Activated T-helper 1 cell treated with anti-CD3 and anti-CD28 coated beads, Interleukin-12 subunit alpha, Interleukin-12 subunit beta, Interleukin-2, Interleukin-4 antibody, amounts not matched to agents 30 ng/mL and 10 ng/mL and 1 ng/mL, durations not matched to agents 14 hours and 24 hours and 36 hours (primary cell): ENCODE measurements at regions not wholly inside any gene's neighbourhood (a gene's known extent, or its start where the extent isn't known, plus 50 kb on each side); places are given as distances from the start of the nearest gene placed in this dataset.
"Not testable (repeated sequence)": the region's sequence is repeated elsewhere in the genome, so short reads cannot be mapped to it uniquely, and the experiment has no call there.

Source experiments
- DNase-seq: peaks from one replicate; pipeline ENCODE4 v3.0.0; 2021; ENCODE audit warnings: low spot score
- H3K27ac Mint-ChIP-seq: one replicate; pipeline ENCODE4 v1.8.0; 2021; ENCODE audit warnings: mild to moderate bottlenecking, mixed read lengths
- H3K27me3 Mint-ChIP-seq: one replicate; pipeline ENCODE4 v1.8.0; 2022; ENCODE audit warnings: mild to moderate bottlenecking, moderate library complexity, mixed read lengths; ENCODE audit not compliant: insufficient read depth
- H3K36me3 Mint-ChIP-seq: one replicate; pipeline ENCODE4 v1.8.0; 2021; ENCODE audit warnings: low read depth, mixed read lengths
- H3K4me1 Mint-ChIP-seq: one replicate; pipeline ENCODE4 v1.8.0; 2021; ENCODE audit warnings: low read depth, mixed read lengths
- H3K4me3 Mint-ChIP-seq: one replicate; pipeline ENCODE4 v1.8.0; 2021; ENCODE audit warnings: mild to moderate bottlenecking, moderate library complexity, mixed read lengths
- H3K9me3 Mint-ChIP-seq: one replicate; pipeline ENCODE4 v1.8.0; 2021; ENCODE audit warnings: mixed read lengths
- intact Hi-C: fragments of 100-400 bp; cut with micrococcal nuclease; formaldehyde crosslinking; loops from one replicate; pipeline ENCODE4 v1.15.1; 2024

DNA sequence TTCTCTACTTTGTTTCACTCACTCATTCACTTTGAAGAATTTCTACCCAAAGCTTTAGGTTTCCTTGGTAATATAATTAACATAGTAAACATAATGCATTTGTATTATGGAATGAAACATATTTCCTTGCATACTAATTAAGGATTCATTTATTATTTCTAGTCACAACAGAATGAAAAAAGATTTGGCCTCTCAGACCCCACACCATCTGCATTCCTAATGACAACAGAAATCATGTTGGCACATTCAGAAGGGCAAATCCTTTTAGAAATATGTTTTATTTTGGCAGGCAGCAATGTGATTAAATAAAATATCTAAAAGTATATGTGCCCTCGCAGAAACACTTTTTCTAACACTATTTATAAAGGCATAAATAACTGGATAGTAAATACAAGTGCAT, 163.4 kb downstream of the HTR1B start:
- no peaks in the 10 kb centered on the region for H3K4me1 Mint-ChIP-seq
- intact Hi-C loops = no loop called here
- no peaks in the 10 kb centered on the region for H3K36me3 Mint-ChIP-seq
- no peaks in the 10 kb centered on the region for H3K27me3 Mint-ChIP-seq
- no peak for DNase-seq
- H3K4me3 Mint-ChIP-seq = no peak overlapping the region
- no peak overlapping the region for H3K27ac Mint-ChIP-seq
- peaks cover 7% of the 10 kb centered on the region for H3K9me3 Mint-ChIP-seq

DNA sequence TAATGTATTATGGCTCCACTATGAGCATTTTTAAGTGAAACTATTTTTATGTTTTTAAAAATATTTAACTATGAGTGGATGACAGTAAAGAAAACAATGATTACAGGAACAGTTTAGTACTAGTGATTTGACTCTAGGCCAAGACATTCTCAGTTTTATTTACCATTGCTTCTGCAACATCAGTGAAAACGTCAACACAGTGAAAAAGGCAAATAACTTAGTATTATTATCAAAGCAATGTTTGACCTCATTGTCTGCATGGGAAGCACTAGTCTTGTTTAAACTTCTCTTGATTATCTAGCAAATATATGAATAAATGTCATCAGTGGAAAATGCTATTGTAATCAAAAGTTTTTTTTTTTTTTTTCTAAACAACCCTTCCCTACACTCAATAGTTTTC, 165.0 kb downstream of the HTR1B start:
- no peaks in the 10 kb centered on the region for H3K9me3 Mint-ChIP-seq
- no peaks in the 10 kb centered on the region for H3K27me3 Mint-ChIP-seq
- no peak overlapping the region for H3K27ac Mint-ChIP-seq
- no peaks in the 10 kb centered on the region for H3K4me1 Mint-ChIP-seq
- DNase-seq = no peak
- H3K4me3 Mint-ChIP-seq = no peak overlapping the region
- intact Hi-C loops = no loop called here
- H3K36me3 Mint-ChIP-seq = no peaks in the 10 kb centered on the region

DNA sequence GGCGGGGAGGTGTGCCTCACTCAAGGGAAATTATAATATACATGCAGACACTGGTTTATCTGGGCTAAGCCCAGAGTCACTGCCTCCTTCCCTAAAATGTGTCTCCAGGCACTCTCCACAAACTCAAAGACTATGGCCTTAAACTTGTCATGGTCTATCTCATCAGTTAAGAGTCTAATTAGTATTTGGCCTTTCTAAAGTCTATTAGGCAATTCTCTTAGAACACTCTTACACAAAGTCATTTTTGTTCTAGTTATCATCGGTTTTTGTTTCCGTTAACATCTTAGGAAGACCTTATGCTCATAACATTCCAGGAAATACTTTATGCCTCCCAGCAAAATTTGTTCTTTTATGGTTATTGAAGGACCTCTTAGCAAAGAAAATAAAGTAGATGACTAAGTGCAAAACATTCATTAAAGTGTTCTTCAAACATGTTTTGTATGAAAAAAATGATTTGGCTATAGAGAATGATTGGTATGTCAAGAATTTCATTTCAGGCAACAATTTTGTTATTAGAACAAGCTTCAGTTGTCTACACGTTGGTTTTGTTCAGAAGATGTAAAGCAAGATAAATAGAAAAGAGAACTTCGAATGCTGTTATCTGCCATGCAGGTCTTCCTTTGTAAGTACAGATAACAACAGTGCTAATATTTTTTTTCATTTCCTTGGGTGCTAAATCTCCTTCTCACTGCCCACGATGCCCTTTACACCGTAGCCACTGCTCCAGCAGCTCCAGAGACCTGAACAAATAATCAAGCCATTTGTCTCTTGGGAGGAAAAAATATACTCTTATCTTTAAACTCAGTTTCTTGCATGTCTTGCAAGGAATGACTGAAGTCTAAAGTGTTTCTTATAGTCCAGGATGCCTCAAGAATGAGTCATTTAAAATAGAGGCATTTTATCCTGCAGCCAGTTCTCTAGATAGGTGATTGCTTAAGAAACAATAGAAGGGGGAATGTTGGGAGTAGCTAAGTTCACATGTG, 170.4 kb downstream of the HTR1B start:
- Mint-ChIP-seq H3K4me3 (no peak overlapping the region), H3K4me1 (no peaks in the 10 kb centered on the region), H3K27me3 (no peaks in the 10 kb centered on the region), H3K36me3 (no peaks in the 10 kb centered on the region), H3K27ac (no peak overlapping the region), H3K9me3 (peaks cover 3% of the 10 kb centered on the region)
- DNase-seq = no peak
- intact Hi-C loops = no loop called here

DNA sequence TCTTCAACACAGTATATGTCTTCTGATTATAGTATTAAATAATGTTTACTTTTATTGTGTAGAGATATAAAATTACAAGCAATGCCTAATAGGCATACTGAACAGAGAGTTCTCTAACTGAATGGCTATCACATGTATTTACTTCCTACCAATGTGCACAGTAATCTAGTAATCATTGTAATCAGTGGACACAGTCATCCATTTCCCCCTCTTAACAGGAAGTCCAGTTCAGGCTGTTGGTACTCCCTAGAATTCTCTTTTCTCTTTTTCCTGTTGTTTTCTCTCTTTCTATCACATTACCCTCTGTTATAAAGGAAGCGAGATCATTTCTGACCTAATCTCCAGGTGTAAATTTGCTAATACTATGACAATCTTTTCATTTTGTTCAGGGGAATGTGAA, 172.5 kb downstream of the HTR1B start:
- Mint-ChIP-seq H3K27me3 (no peaks in the 10 kb centered on the region), H3K9me3 (peaks cover 8% of the 10 kb centered on the region), H3K27ac (no peak overlapping the region), H3K4me3 (no peak overlapping the region), H3K36me3 (no peaks in the 10 kb centered on the region), H3K4me1 (no peaks in the 10 kb centered on the region)
- DNase-seq = no peak
- intact Hi-C loops = no loop called here

DNA sequence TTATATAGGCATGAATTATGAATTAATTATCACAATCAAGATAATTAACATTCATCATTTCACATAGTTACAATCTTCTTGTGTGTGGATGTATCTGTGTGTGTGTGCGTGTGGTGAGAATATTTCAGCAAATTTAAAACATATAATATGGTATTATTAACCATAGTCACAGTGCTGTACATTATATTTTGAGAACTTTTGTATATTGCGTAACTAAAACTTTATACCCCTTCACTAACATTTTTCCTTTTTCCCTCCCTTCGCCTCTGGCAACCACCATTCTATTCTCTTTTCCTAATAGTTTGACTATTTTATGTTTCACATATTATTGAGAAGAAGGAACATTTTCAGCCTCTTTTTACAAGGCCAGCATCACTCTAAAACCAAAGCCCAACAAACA, 176.8 kb downstream of the HTR1B start:
- no peak for DNase-seq
- Mint-ChIP-seq H3K4me1 (no peaks in the 10 kb centered on the region), H3K4me3 (no peak overlapping the region), H3K36me3 (no peaks in the 10 kb centered on the region), H3K27ac (no peak overlapping the region), H3K27me3 (no peaks in the 10 kb centered on the region), H3K9me3 (peaks cover 8% of the 10 kb centered on the region)
- intact Hi-C loops = no loop called here

DNA sequence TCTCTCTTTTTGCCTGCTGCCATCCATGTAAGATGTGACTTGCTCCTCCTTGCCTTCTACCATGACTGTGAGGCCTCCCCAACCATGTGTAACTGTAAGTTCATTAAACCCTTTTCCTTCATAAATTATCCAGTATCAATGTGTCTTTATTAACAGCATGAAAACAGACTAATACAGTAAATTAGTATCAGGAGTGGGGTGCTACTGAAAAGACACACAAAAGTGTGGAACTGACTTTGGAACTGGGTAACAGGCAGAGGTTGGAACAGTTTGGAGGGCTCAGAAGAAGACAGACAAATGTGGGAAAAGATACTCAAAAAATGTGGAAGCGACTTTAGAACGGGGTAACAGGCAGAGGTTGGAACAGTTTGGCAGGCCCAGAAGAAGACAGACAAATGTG, 189.4 kb downstream of the HTR1B start:
- no peak for DNase-seq
- no peak overlapping the region for H3K4me3 Mint-ChIP-seq
- H3K27ac Mint-ChIP-seq = no peak overlapping the region
- intact Hi-C loops = no loop called here
- no peaks in the 10 kb centered on the region for H3K36me3 Mint-ChIP-seq
- H3K4me1 Mint-ChIP-seq = no peaks in the 10 kb centered on the region
- peaks cover 10% of the 10 kb centered on the region for H3K9me3 Mint-ChIP-seq
- no peaks in the 10 kb centered on the region for H3K27me3 Mint-ChIP-seq

DNA sequence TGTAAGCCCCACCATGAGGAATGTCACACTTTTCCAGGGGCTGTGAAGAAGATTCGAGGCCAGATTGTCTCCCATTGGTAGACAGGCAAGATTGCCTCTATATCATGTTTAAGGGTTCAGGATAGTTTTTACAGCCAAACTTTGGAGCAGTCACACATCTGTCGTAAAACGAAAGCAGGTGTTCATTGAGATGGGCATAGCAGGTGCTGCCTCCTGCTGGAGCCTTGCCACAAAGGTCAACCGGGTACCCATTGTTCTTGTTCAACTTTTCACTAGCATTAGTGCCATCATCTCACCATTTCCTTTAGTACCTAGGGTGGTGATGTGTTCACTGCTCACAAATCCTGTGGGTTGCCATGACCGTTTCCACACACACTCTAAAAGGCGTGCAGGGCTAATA, 198.3 kb downstream of the HTR1B start:
- Mint-ChIP-seq H3K27ac (no peak overlapping the region), H3K9me3 (peaks cover 3% of the 10 kb centered on the region), H3K4me3 (no peak overlapping the region), H3K36me3 (no peaks in the 10 kb centered on the region), H3K27me3 (no peaks in the 10 kb centered on the region), H3K4me1 (no peaks in the 10 kb centered on the region)
- DNase-seq = no peak
- intact Hi-C loops = no loop called here

DNA sequence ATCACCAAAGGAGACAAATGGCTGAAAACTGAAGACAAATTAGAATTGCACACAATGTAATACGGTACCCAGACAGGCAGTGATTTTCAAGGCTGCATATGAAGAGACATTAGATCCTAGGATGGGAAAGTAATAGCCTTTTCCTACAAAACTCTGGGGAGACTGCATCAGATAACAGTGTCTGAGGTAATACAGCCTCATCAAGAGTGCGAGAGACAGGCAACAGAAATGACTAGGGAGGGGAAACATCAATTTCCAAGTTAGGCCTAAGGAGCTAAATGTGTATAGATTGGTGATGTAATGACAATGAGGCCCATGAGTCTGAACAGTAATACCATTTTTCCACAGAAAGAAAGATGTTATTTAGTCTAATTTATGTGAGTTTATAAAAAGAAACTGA, 200.3 kb downstream of the HTR1B start:
- intact Hi-C loops = no loop called here

DNA sequence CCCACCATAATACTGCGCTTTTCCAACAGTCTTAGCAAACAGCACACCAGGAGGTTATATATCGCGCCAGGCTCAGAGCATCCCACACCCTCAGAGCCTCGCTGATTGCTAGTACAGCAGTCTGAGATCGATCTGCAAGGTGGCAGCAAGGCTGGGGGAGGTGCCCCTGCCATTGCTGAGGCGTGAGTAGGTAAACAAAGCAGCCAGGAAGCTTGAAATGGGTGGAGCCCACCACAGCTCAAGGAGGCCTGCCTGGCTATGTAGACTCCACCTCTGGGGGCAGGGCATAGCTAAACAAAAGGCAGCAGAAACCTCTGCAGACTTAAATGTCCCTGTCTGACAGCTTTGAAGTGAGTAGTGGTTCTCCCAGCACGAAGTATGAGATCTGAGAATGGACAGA, 211.5 kb downstream of the HTR1B start:
- H3K4me1 Mint-ChIP-seq, DNase-seq, H3K27me3 Mint-ChIP-seq, intact Hi-C loops, H3K4me3 Mint-ChIP-seq, H3K27ac Mint-ChIP-seq, H3K36me3 Mint-ChIP-seq: not testable (repeated sequence)
- H3K9me3 Mint-ChIP-seq = peaks cover 18% of the 10 kb centered on the region

More for the DNA sequence above, 200.3 kb downstream of the HTR1B start:
- Mint-ChIP-seq H3K27ac (no peak overlapping the region), H3K4me1 (no peaks in the 10 kb centered on the region), H3K27me3 (no peaks in the 10 kb centered on the region), H3K36me3 (no peaks in the 10 kb centered on the region), H3K9me3 (peaks cover 14% of the 10 kb centered on the region), H3K4me3 (no peak overlapping the region)
- DNase-seq = no peak

DNA sequence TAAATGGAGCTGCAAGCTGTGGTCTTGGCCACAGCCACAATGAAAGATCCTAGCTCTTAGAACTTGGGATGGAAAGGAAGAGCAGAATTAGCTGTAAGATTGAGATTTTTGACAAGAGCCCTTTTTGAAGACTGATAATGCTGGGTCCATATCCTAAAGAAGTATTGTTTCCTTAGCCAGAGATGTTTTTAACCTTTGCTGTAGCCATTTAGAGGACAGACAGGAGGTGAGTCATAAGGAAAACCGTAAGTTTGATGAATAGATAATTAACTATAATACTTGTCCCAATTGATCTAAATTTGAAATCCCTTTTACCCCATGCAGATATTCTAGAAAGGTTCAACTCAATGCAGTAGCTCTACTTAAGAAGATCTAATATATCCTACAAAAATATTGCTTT, 213.7 kb downstream of the HTR1B start:
- intact Hi-C loops = no loop called here

DNA sequence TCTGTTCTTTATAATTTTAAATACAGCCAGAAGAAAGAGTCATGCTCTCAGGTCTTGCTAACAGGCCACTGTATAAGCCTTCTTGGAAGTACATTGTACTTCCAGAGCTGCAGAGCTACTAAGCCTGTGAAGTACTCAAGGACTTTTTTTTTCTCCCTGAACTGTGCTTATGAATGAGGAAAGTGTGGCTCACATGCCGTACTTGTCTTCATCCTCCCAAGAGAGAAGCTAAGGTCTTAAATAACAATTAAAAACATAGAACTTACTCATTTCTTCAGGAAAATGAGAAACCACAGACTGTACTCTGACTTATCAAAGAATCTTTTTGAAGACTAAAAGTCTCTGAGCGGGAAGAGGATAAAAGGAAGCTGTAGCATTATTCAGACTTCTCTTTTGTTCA, 218.3 kb downstream of the HTR1B start:
- no peak for DNase-seq
- Mint-ChIP-seq H3K4me1 (no peaks in the 10 kb centered on the region), H3K4me3 (no peak overlapping the region), H3K27ac (no peak overlapping the region), H3K27me3 (no peaks in the 10 kb centered on the region), H3K9me3 (peaks cover 5% of the 10 kb centered on the region), H3K36me3 (no peaks in the 10 kb centered on the region)
- intact Hi-C loops = no loop called here

More for the DNA sequence above, 213.7 kb downstream of the HTR1B start:
- no peak overlapping the region for H3K4me3 Mint-ChIP-seq
- H3K27ac Mint-ChIP-seq = no peak overlapping the region
- H3K4me1 Mint-ChIP-seq = no peaks in the 10 kb centered on the region
- peaks cover 18% of the 10 kb centered on the region for H3K9me3 Mint-ChIP-seq
- H3K27me3 Mint-ChIP-seq = no peaks in the 10 kb centered on the region
- DNase-seq = no peak
- no peaks in the 10 kb centered on the region for H3K36me3 Mint-ChIP-seq

DNA sequence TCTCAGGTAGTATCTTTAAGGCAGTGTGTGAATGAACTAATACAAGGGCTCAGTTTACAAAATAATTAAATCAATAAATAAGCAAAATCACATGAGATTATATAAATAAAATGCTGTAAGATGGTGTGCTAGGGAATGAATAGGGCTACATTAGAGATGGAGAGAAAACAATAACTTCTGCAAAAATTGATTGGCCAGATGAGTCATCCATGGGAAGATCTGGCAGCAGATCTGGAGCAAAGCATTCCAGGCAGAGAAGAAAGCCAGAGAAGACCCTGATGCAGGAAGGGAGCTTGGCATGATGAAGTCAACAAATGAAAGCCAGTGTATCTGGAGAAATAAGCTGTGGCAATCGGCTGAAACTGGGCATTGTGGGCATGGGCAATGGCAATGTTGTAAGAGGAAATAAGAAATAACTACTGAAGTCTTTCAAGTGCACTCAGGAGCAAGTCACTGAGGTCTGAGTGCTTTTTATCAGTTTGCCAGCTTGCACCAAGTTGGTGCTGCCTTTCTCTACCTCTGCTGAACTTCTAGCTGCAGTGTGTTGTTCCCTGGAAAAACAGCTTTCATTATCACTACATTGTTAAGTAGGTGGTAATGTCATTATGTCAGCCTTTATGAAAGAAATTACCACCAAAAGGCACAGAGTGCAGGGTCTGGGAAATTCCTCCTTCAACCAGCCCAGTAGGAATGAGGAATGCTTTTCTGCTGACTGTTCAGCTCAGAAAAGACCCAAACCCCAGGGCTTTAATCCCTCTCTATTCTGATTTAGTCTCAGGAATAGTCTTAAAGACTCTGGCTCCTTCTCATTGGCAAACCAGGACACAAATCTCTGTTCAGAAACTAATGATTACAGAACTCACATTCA, 231.6 kb downstream of the HTR1B start:
- no peaks in the 10 kb centered on the region for H3K27me3 Mint-ChIP-seq
- H3K36me3 Mint-ChIP-seq = no peaks in the 10 kb centered on the region
- H3K27ac Mint-ChIP-seq = no peak overlapping the region
- DNase-seq = no peak
- no peaks in the 10 kb centered on the region for H3K4me1 Mint-ChIP-seq
- no peak overlapping the region for H3K4me3 Mint-ChIP-seq
- intact Hi-C loops = no loop called here
- no peaks in the 10 kb centered on the region for H3K9me3 Mint-ChIP-seq

DNA sequence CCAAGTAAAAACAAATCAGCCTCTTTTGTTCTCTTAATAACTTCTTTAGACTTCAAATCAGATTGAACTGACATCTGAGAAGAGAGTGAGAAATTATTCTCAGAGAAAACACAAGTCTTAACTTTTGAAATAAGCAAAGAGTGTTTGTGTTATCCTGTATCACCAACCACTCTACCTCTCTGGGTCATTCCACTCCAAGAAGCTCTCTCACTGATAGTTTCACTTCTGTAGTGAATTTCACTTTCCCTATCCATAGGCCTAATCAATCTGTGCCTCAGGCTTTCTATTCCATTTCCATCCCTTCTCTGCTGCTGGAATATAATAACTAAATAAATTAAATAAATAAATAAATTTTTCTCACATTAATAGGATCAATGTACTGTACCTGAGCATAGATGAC, 235.0 kb downstream of the HTR1B start:
- no peak for DNase-seq
- Mint-ChIP-seq H3K4me3 (no peak overlapping the region), H3K9me3 (no peaks in the 10 kb centered on the region), H3K36me3 (no peaks in the 10 kb centered on the region), H3K4me1 (no peaks in the 10 kb centered on the region), H3K27ac (no peak overlapping the region), H3K27me3 (no peaks in the 10 kb centered on the region)
- intact Hi-C loops = no loop called here
